SK-N-SH treated with all-trans-retinoic acid at 6 μM for 48 hours (cell line): ENCODE measurements at regions not wholly inside any gene's neighbourhood (a gene's known extent, or its start where the extent isn't known, plus 50 kb on each side); places are given as distances from the start of the nearest gene placed in this dataset.

ENCODE experiments used
- ATAC-seq: fragments of 200-7000 bp; cut with Tn5 transposase; 3 replicates; pipeline ENCODE4 v1.9.1; 2020; ENCODE audit warnings: mild to moderate bottlenecking, moderate library complexity
- ARNTL ChIP-seq: fragments of 450-650 bp; formaldehyde crosslinking; IDR thresholded peaks from 2 replicates; pipeline ENCODE4 v1.5.0; 2020; ENCODE audit warnings: low read depth, mild to moderate bottlenecking, moderate library complexity, borderline replicate concordance
- BACH2 ChIP-seq: fragments of 250-450 bp; sonication (Bioruptor Pico); IDR thresholded peaks from 2 replicates; pipeline ENCODE4 v1.9.0; 2021; ENCODE audit warnings: mild to moderate bottlenecking, borderline replicate concordance
- CSDC2 ChIP-seq: fragments of 250-450 bp; sonication (Bioruptor Pico); IDR thresholded peaks from 2 replicates; pipeline ENCODE4 v1.5.0; 2020; ENCODE audit warnings: mild to moderate bottlenecking, moderate library complexity
- ESRRG ChIP-seq: fragments of 250-450 bp; sonication (Bioruptor Pico); IDR thresholded peaks from 2 replicates; pipeline ENCODE4 v1.6.1; 2021; ENCODE audit warnings: mild to moderate bottlenecking
- GLIS3 ChIP-seq: fragments of 250-450 bp; sonication (Bioruptor Pico); IDR thresholded peaks from 2 replicates; pipeline ENCODE4 v1.5.0; 2020; ENCODE audit warnings: mild to moderate bottlenecking, moderate library complexity
- ISL1 ChIP-seq: fragments of 250-450 bp; sonication (Bioruptor Pico); IDR thresholded peaks from 2 replicates; pipeline ENCODE4 v2.1.2; 2022; ENCODE audit warnings: mild to moderate bottlenecking, moderate library complexity
- OSR1 ChIP-seq: fragments of 250-450 bp; sonication (Bioruptor Pico); IDR thresholded peaks from 2 replicates; pipeline ENCODE4 v1.8.0; 2022; ENCODE audit warnings: moderate library complexity, mild to moderate bottlenecking, inconsistent platforms
- PPARA ChIP-seq: fragments of 250-450 bp; sonication (Bioruptor Pico); IDR thresholded peaks from 2 replicates; pipeline ENCODE4 v1.5.0; 2020; ENCODE audit warnings: mild to moderate bottlenecking, borderline replicate concordance
- RARB ChIP-seq: fragments of 250-450 bp; sonication (Bioruptor Pico); IDR thresholded peaks from 2 replicates; pipeline ENCODE4 v1.8.0; 2021; ENCODE audit warnings: mild to moderate bottlenecking, moderate library complexity
- SNAI2 ChIP-seq: fragments of 250-450 bp; sonication (Bioruptor Pico); IDR thresholded peaks from 2 replicates; pipeline ENCODE4 v1.5.0; 2020; ENCODE audit warnings: mild to moderate bottlenecking, moderate library complexity
- TCF4 ChIP-seq: fragments of 250-450 bp; sonication (Bioruptor Pico); IDR thresholded peaks from 2 replicates; pipeline ENCODE4 v1.8.0; 2021; ENCODE audit warnings: mild to moderate bottlenecking, moderate library complexity, borderline replicate concordance
- TOX ChIP-seq: fragments of 250-450 bp; sonication (Bioruptor Pico); IDR thresholded peaks from 2 replicates; pipeline ENCODE4 v1.8.0; 2021; ENCODE audit warnings: mild to moderate bottlenecking, moderate library complexity, borderline replicate concordance
- ZC3H10 ChIP-seq: fragments of 250-450 bp; sonication (Bioruptor Pico); IDR thresholded peaks from 2 replicates; pipeline ENCODE4 v1.5.1; 2021; ENCODE audit warnings: mild to moderate bottlenecking, moderate library complexity
- ZFP3 ChIP-seq: fragments of 250-450 bp; sonication (Bioruptor Pico); IDR thresholded peaks from 2 replicates; pipeline ENCODE4 v1.5.0; 2020; ENCODE audit warnings: mild to moderate bottlenecking, moderate library complexity
- ZFP30 ChIP-seq: fragments of 450-650 bp; formaldehyde crosslinking; IDR thresholded peaks from 2 replicates; pipeline ENCODE4 v1.5.0; 2022; ENCODE audit warnings: mild to moderate bottlenecking, moderate library complexity
- ZNF565 ChIP-seq: fragments of 450-650 bp; formaldehyde crosslinking; conservative IDR thresholded peaks from 2 replicates; pipeline ENCODE4 v1.5.0; 2020; ENCODE audit warnings: low read depth, mild to moderate bottlenecking, moderate library complexity
- ZNF70 ChIP-seq: fragments of 450-650 bp; formaldehyde crosslinking; IDR thresholded peaks from 2 replicates; pipeline ENCODE4 v1.5.0; 2020; ENCODE audit warnings: mild to moderate bottlenecking, moderate library complexity
- ZNF8 ChIP-seq: fragments of 450-650 bp; formaldehyde crosslinking; IDR thresholded peaks from 2 replicates; pipeline ENCODE4 v1.5.0; 2020; ENCODE audit warnings: mild to moderate bottlenecking, moderate library complexity
- TF ChIP-seq, protein P1 (sequence below): fragments of 250-450 bp; sonication (Bioruptor Pico); IDR thresholded peaks from 2 replicates; pipeline ENCODE4 v1.8.0; 2021; ENCODE audit warnings: low read depth, mild to moderate bottlenecking, moderate library complexity, borderline replicate concordance
- TF ChIP-seq, protein P2 (sequence below): fragments of 250-450 bp; sonication (Bioruptor Pico); IDR thresholded peaks from 2 replicates; pipeline ENCODE4 v1.5.0; 2020; ENCODE audit warnings: mild to moderate bottlenecking, moderate library complexity
- TF ChIP-seq, protein P3 (sequence below): fragments of 250-450 bp; sonication (Bioruptor Pico); IDR thresholded peaks from 2 replicates; pipeline ENCODE4 v1.8.0; 2020; ENCODE audit warnings: mild to moderate bottlenecking, moderate library complexity, borderline replicate concordance
- TF ChIP-seq, protein P4 (sequence below): fragments of 250-450 bp; sonication (Bioruptor Pico); IDR thresholded peaks from 2 replicates; pipeline ENCODE4 v1.5.1; 2021; ENCODE audit warnings: mild to moderate bottlenecking, moderate library complexity
- TF ChIP-seq, protein P5 (sequence below): fragments of 250-450 bp; sonication (Bioruptor Pico); IDR thresholded peaks from 2 replicates; pipeline ENCODE4 v1.5.1; 2020; ENCODE audit warnings: low read depth, mild to moderate bottlenecking, moderate library complexity

DNA sequence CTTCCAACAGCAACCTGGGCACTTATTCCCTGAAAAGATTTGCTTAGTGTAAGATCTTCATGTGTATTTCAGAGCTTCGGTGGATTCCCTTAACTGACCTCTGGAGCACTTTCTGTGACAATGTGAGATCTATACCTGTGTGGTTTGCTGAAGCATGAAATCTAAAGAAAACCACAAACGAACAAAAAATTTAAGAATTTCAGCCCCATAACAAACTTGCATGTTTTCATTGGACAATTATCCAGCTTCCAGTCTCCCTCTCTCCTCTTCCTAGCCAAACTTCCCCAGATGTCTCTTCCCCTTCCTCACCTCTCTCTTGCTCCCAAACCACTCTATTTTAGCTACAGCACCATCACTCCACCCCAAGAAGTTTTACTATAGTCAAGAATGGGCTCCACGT, 279.9 kb upstream of the SORCS1 start:
- no peak for ATAC-seq
- TF ChIP-seq ZC3H10 (CRISPR knock-in tag) (no peak), OSR1 (CRISPR knock-in tag) (no peak), ISL1 (CRISPR knock-in tag) (no peak), TOX (no peak), ZFP3 (CRISPR knock-in tag) (no peak), ARNTL (CRISPR knock-in tag) (no peak), BACH2 (no peak), CSDC2 (CRISPR knock-in tag) (no peak), ZNF70 (CRISPR knock-in tag) (no peak), ZNF8 (CRISPR knock-in tag) (no peak), RARB (CRISPR knock-in tag) (no peak), ZFP30 (CRISPR knock-in tag) (no peak), SNAI2 (CRISPR knock-in tag) (no peak), ZNF565 (CRISPR knock-in tag) (no peak), ESRRG (no peak), TCF4 (CRISPR knock-in tag) (no peak)
- TF ChIP-seq, protein P1, sequence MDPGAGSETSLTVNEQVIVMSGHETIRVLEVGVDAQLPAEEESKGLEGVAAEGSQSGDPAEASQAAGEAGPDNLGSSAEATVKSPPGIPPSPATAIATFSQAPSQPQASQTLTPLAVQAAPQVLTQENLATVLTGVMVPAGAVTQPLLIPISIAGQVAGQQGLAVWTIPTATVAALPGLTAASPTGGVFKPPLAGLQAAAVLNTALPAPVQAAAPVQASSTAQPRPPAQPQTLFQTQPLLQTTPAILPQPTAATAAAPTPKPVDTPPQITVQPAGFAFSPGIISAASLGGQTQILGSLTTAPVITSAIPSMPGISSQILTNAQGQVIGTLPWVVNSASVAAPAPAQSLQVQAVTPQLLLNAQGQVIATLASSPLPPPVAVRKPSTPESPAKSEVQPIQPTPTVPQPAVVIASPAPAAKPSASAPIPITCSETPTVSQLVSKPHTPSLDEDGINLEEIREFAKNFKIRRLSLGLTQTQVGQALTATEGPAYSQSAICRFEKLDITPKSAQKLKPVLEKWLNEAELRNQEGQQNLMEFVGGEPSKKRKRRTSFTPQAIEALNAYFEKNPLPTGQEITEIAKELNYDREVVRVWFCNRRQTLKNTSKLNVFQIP (CRISPR knock-in tag): no peak
- TF ChIP-seq, protein P2, sequence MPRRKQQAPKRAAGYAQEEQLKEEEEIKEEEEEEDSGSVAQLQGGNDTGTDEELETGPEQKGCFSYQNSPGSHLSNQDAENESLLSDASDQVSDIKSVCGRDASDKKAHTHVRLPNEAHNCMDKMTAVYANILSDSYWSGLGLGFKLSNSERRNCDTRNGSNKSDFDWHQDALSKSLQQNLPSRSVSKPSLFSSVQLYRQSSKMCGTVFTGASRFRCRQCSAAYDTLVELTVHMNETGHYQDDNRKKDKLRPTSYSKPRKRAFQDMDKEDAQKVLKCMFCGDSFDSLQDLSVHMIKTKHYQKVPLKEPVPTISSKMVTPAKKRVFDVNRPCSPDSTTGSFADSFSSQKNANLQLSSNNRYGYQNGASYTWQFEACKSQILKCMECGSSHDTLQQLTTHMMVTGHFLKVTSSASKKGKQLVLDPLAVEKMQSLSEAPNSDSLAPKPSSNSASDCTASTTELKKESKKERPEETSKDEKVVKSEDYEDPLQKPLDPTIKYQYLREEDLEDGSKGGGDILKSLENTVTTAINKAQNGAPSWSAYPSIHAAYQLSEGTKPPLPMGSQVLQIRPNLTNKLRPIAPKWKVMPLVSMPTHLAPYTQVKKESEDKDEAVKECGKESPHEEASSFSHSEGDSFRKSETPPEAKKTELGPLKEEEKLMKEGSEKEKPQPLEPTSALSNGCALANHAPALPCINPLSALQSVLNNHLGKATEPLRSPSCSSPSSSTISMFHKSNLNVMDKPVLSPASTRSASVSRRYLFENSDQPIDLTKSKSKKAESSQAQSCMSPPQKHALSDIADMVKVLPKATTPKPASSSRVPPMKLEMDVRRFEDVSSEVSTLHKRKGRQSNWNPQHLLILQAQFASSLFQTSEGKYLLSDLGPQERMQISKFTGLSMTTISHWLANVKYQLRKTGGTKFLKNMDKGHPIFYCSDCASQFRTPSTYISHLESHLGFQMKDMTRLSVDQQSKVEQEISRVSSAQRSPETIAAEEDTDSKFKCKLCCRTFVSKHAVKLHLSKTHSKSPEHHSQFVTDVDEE (CRISPR knock-in tag): no peak
- TF ChIP-seq, protein P3, sequence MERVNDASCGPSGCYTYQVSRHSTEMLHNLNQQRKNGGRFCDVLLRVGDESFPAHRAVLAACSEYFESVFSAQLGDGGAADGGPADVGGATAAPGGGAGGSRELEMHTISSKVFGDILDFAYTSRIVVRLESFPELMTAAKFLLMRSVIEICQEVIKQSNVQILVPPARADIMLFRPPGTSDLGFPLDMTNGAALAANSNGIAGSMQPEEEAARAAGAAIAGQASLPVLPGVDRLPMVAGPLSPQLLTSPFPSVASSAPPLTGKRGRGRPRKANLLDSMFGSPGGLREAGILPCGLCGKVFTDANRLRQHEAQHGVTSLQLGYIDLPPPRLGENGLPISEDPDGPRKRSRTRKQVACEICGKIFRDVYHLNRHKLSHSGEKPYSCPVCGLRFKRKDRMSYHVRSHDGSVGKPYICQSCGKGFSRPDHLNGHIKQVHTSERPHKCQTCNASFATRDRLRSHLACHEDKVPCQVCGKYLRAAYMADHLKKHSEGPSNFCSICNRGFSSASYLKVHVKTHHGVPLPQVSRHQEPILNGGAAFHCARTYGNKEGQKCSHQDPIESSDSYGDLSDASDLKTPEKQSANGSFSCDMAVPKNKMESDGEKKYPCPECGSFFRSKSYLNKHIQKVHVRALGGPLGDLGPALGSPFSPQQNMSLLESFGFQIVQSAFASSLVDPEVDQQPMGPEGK (CRISPR knock-in tag): no peak
- TF ChIP-seq, protein P4, sequence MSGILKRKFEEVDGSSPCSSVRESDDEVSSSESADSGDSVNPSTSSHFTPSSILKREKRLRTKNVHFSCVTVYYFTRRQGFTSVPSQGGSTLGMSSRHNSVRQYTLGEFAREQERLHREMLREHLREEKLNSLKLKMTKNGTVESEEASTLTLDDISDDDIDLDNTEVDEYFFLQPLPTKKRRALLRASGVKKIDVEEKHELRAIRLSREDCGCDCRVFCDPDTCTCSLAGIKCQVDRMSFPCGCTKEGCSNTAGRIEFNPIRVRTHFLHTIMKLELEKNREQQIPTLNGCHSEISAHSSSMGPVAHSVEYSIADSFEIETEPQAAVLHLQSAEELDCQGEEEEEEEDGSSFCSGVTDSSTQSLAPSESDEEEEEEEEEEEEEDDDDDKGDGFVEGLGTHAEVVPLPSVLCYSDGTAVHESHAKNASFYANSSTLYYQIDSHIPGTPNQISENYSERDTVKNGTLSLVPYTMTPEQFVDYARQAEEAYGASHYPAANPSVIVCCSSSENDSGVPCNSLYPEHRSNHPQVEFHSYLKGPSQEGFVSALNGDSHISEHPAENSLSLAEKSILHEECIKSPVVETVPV: no peak

DNA sequence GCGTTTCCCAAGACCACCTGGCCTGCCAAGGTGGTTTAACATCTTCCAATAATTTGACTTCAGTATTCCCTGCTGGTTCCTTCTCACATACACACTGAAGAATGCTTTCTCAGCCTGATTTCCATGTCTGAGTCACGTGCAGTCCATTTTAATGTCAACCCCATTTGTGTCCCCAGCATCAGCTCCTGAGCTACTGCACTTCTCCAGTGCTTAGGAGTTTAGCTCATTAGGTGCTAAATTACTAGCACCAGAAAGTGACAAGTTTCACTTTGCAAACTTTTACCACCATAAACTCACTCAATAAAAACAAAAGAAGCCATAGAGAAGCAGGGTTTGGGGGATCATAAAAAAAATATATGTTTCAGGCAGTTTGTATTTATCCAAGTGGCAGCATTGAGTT, 279.3 kb upstream of the SORCS1 start:
- no peak for ATAC-seq
- TF ChIP-seq TCF4 (CRISPR knock-in tag) (no peak), CSDC2 (CRISPR knock-in tag) (no peak), ARNTL (CRISPR knock-in tag) (no peak), ZC3H10 (CRISPR knock-in tag) (no peak), ZNF70 (CRISPR knock-in tag) (no peak), ESRRG (no peak)
- TF ChIP-seq, all 23 proteins: peak for 0

DNA sequence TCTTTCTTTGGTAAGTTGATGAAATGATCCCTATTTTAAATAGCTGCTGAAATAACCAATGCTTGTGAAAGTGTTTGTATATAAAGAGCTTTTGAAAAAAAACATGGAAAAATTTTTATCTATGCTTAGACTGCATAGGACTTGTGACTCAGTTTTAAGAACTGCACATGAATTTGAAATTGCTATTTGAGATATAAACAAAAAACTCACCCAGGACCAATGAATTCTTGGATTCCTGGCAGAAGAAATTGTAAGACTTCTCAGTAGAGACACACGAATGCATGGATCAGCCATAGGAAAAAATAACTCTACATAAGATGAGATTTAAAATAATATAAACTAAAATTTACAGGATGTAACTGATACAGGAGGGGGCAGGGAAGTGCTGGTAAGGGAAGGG, 278.8 kb upstream of the SORCS1 start:
- ATAC-seq: no peak
- TF ChIP-seq, protein P1 (CRISPR knock-in tag): no peak
- no peak for TF ChIP-seq GLIS3 (CRISPR knock-in tag)
- no peak for TF ChIP-seq TOX
- no peak for TF ChIP-seq PPARA
- TF ChIP-seq ZFP3 (CRISPR knock-in tag): no peak
- TF ChIP-seq CSDC2 (CRISPR knock-in tag): no peak
- TF ChIP-seq TCF4 (CRISPR knock-in tag): no peak
- no peak for TF ChIP-seq ZNF565 (CRISPR knock-in tag)
- TF ChIP-seq SNAI2 (CRISPR knock-in tag): no peak
- TF ChIP-seq ZC3H10 (CRISPR knock-in tag): no peak
- TF ChIP-seq ZFP30 (CRISPR knock-in tag): no peak
- TF ChIP-seq, protein P3 (CRISPR knock-in tag): no peak
- no peak for TF ChIP-seq RARB (CRISPR knock-in tag)
- TF ChIP-seq, protein P5, sequence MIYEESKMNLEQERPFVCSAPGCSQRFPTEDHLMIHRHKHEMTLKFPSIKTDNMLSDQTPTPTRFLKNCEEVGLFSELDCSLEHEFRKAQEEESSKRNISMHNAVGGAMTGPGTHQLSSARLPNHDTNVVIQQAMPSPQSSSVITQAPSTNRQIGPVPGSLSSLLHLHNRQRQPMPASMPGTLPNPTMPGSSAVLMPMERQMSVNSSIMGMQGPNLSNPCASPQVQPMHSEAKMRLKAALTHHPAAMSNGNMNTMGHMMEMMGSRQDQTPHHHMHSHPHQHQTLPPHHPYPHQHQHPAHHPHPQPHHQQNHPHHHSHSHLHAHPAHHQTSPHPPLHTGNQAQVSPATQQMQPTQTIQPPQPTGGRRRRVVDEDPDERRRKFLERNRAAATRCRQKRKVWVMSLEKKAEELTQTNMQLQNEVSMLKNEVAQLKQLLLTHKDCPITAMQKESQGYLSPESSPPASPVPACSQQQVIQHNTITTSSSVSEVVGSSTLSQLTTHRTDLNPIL (CRISPR knock-in tag): no peak
- no peak for TF ChIP-seq ISL1 (CRISPR knock-in tag)
- no peak for TF ChIP-seq ESRRG
- no peak for TF ChIP-seq ARNTL (CRISPR knock-in tag)
